AG09309 (cell line): ENCODE measurements at regions not wholly inside any gene's neighbourhood (a gene's known extent, or its start where the extent isn't known, plus 50 kb on each side); places are given as distances from the start of the nearest gene placed in this dataset.
"Not testable (repeated sequence)": the region's sequence is repeated elsewhere in the genome, so short reads cannot be mapped to it uniquely, and the experiment has no call there.

ENCODE experiments used
- DNase-seq: peaks from one replicate; pipeline ENCODE4 v3.0.0-alpha.2; 2010; ENCODE audit warnings: low read depth
- H3K4me3 ChIP-seq: 2 replicates; pipeline ENCODE4 v1.5.1; 2011; ENCODE audit warnings: mild to moderate bottlenecking, low read depth, low read length, moderate library complexity; ENCODE audit not compliant: control insufficient read depth
- TF ChIP-seq, protein P1 (sequence below): IDR thresholded peaks from 2 replicates; pipeline ENCODE4 v1.5.1; 2011; ENCODE audit warnings: mild to moderate bottlenecking, low read depth, low read length, inconsistent platforms; ENCODE audit not compliant: insufficient read depth, control insufficient read depth; ENCODE audit errors: missing control alignments

- H3K4me3 ChIP-seq, result no peak overlapping the region
- DNase-seq, result no peak
- TF ChIP-seq, protein P1, sequence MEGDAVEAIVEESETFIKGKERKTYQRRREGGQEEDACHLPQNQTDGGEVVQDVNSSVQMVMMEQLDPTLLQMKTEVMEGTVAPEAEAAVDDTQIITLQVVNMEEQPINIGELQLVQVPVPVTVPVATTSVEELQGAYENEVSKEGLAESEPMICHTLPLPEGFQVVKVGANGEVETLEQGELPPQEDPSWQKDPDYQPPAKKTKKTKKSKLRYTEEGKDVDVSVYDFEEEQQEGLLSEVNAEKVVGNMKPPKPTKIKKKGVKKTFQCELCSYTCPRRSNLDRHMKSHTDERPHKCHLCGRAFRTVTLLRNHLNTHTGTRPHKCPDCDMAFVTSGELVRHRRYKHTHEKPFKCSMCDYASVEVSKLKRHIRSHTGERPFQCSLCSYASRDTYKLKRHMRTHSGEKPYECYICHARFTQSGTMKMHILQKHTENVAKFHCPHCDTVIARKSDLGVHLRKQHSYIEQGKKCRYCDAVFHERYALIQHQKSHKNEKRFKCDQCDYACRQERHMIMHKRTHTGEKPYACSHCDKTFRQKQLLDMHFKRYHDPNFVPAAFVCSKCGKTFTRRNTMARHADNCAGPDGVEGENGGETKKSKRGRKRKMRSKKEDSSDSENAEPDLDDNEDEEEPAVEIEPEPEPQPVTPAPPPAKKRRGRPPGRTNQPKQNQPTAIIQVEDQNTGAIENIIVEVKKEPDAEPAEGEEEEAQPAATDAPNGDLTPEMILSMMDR, result no peak
Measured at GRCh38 chr1:185520188-185520920, 203.3 kb upstream of the IVNS1ABP start.

DNA sequence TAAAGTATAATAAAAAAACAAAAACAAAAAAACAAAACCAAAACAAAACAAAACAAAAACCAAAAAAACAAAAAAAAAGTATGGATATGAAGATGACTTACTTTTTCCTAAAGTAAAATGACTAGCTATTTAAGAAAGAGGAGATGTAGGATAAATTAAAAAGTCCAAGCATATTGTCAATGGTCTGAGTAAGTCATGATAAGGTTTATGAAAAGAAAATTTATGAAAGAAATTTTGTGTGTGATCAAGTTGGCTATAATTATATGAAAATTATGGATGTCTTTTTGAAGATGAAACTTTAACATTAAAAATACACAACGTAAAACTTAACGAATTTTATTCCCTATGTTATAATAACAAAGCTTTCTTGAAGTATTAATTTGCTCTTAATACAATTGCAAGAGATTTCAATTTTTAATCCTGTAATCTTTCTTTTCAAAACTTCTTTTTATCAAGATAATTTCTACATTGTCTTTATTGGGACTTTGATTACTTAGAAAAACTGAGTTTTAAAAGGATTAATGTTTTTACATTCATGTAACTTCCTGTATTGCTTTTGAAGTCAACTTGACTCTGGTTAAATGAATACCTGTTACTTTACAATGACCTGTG, 200.9 kb upstream of the IVNS1ABP start:
- TF ChIP-seq, protein P1, result no peak
- H3K4me3 ChIP-seq, result no peak overlapping the region
- DNase-seq, result no peak

DNA sequence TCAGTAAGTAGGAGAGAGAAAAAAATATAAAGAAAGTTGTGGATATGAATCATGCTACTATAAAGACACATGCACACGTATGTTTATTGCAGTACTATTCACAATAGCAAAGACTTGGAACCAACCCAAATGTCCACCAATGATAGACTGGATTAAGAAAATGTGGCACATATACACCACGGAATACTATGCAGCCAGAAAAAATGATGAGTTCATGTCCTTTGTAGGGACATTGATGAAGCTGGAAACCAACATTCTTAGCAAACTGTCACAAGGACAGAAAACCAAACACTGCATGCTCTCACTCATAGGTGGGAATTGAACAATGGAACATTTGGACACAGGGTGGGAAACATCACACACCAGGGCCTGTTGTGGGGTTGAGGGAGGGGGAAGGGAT, 200.3 kb upstream of the IVNS1ABP start:
- H3K4me3 ChIP-seq, result not testable (repeated sequence)

DNA sequence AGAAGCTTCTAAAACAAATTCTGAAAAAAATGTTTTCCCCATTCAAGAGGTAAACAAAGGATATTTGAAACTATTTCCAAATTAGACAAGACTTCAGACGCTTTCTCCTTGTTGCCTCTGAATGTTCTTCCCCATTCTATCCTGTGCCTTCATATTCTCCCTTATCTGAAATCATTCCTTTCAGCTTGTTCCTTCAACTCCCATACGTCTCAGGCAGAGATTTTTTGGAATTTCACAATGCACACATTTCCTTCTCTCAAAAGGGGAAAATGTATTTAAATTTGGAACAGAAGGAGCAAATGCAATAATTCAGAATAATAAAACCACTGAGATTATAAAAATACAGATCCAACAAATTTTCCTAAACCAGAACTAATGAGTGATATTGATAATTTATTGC, 198.7 kb upstream of the IVNS1ABP start:
- TF ChIP-seq, protein P1, result no peak
- DNase-seq, result no peak
- no peak overlapping the region for H3K4me3 ChIP-seq

More for the DNA sequence above, 200.3 kb upstream of the IVNS1ABP start:
- not testable (repeated sequence) for DNase-seq

DNA sequence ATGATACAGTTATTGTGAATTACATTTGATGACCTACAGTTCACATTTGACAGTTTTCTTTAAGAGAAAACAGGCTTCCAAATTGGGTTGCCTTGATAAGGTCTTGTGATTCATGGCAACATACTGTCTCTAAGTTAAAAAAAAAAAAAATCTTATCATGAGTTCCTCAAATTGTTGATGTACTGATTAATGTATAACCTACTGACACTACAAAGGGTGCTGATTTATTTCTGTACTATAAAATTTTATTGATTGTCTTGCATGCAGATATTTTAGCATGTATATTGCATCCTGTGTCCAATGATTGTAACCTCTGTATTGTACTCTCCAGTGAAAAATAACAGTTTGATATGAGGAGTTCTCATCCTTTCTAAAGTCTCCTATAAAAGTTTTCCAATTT, 197.3 kb upstream of the IVNS1ABP start:
- TF ChIP-seq, protein P1, result no peak
- no peak for DNase-seq
- H3K4me3 ChIP-seq, result no peak overlapping the region

GRCh38 chr1:185512442-185512841, 195.4 kb upstream of the IVNS1ABP start:
- TF ChIP-seq, protein P1, result no peak
- DNase-seq, result no peak
- no peak overlapping the region for H3K4me3 ChIP-seq

- no peak for DNase-seq
- TF ChIP-seq, protein P1, result no peak
- H3K4me3 ChIP-seq, result no peak overlapping the region
Measured at GRCh38 chr1:185501099-185501498, 184.1 kb upstream of the IVNS1ABP start.
